G401 (cell line): ENCODE measurements at regions not wholly inside any gene's neighbourhood (a gene's known extent, or its start where the extent isn't known, plus 50 kb on each side); places are given as distances from the start of the nearest gene placed in this dataset.
"Not testable (repeated sequence)": the region's sequence is repeated elsewhere in the genome, so short reads cannot be mapped to it uniquely, and the experiment has no call there.

Experiments used
- DNase-seq: peaks from one replicate; pipeline ENCODE4 v3.0.0-alpha.2; 2015; ENCODE audit warnings: low spot score
- in situ Hi-C: cut with HindIII; loops from 2 replicates; pipeline ENCODE4 v1.10.0; 2016; ENCODE audit warnings: low sequenced_read_pairs, mixed read lengths

DNA sequence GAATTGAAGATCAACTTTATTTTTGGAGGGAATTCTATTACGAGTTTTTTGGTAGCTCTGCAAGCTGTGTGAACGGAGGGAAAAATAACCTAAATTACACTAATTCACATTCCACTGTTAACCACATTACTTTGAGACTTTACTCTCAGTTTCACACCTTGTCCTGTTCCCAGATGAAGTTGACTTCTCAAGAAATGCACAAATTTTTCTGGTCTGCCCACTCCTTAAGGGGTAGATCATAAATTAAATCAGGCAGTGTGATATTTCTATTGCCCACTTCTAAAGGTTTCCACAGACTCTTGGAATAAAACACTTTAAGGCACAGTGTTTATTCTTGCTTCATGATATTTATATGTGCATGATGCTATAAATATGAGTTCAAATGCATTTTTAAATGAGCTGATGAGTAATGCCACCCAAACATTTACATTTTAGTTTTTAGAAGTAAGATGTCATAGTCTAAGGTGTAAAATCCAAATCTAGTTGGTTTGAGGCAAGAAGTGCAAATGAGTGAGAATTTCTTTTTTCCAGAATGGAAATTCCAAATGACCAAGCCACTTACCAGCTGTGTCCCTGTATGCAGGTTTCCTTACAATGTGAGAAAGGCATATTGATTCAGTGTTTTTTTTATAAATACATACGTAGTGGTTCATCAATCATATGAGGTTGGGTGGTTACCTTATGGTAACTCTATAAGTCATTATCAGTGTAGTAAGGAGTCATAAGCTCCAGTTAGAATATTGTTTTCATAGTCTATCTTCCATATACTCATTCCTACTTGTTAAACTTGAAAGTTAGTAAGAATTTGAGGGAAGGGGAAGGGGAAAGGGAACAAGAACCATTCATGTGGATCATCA is 437.7 kb upstream of the MEF2C start:
- in situ Hi-C loops: no loop called here
- DNase-seq: no peak

DNA sequence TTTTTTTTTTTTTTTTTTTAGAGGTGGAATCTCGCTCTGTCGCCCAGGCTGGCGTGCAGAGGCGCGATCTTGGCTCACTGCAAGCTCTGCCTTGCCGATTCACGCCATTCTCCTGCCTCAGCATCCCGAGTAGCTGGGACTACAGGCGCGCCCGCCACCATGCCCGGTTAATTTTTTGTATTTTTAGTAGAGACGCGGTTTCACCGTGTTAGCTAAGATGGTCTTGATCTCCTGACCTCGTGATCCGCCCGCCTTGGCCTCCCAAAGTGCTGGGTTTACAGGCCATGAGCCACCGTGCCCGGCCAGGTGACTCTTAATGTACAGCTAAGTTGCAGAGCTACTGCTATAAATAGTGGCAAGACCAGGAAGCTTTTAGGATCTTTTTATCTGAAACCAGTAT is 434.9 kb upstream of the MEF2C start:
- in situ Hi-C loops, DNase-seq: not testable (repeated sequence)

DNA sequence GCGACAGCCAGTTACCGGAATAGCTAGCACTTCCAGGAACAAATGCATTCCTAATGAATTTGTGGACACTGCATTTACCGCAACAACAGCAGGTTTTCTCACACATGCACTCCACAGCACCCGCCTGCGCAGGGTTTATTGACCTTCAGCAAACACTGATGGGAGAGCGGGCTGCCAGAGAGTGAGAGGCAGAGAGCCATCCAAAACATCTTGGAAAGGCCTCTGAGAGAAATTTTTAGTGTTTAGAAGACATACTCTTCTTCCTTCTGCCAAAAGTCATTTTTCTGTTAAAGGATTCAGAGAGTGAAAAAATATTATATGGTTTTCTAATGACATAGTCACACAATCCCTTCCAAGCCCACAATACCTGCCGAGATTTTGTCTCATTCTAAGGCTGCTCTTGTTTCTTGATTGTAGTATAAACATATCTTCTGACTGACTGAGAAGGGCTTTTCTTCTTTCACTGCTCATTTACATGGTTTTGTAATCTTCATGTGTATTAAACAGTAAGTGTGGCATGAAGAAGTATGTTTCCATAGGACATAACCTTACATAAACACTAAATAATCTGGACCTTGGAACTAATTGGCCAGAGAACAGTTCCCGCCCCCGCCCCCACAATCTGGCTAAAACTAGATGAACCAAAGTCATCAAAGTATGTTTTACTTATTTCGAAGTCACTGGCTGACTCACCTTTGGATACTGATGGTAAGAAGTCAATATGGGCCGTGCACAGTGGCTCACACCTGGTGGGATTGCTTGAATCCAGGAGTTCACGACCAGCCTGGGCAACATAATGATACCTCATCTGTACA is 432.5 kb upstream of the MEF2C start:
- in situ Hi-C loops: no loop called here
- DNase-seq: no peak

DNA sequence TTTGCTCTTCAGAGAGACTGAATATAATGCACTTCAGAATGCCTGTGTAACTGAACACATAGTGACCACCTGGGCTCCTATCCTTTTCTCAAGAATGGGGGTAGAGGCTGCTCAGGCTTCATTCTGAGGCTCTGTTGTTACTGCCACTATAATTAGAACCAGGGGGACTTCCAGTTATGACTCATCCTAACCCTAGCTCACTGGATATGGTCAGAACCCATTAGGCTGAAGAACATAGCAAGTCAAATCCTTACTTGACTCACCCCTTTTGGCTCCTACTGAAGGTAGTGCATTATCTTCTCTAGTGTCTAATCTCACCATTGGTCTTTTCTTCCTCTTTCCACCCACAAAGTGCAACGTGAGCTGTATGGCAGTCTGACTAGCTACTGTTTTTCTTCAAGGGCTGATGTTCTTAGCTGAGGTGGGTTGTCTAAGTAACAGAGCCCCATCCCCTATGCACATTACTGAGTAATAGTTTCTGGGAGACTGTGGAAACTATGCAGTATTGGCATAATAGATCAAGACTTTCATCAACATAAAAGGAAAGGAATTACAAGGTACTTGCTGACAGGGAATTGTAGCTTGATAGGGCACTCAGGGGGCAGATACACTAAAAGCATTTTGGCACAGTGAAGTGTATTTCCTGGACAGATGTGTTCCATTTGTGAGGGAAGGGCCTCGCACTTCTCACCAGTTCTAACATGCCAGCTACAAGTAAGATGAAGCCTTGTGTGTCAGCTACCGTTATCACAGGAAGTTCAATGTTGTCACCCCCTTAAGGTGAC is 431.0 kb upstream of the MEF2C start:
- DNase-seq: no peak
- in situ Hi-C loops: no loop called here

DNA sequence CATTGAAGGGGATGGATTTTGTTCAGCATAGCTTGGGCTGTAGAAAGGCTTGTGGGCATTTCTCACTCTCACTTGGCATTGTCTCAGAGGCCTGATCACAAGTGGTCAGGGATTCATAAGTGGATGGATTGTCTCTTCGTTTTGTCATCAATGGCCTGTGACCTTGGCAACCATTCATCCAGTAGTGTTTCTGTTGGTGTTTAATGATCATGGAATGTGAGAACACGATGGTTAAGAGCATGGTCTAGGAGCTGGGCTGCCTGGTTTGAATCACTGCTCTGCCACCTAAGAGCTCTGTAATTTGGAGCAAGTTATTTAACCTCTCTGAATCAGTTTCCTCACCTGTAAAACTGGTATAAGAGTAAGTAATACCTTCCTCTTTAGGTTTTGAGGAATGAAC is 430.1 kb upstream of the MEF2C start:
- no peak for DNase-seq
- in situ Hi-C loops: no loop called here

DNA sequence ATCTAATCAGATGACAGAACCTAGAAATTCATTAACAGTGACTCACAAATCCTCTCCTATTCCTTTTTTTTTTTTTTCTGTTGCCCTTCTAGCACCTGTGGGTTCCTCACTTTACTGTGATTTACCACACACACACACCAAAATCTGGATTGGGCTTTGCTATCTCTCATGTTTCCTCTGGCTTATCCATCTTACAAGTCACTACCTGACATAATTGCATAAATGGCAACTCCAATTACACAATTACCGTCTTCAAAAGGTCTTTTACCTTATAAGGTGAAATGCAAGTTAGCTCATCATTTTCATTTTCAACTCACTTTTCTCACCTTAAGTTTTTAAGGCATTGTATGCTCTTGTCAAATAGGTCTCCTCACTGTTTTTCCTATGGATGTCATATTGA is 426.3 kb upstream of the MEF2C start:
- in situ Hi-C loops: no loop called here
- no peak for DNase-seq

DNA sequence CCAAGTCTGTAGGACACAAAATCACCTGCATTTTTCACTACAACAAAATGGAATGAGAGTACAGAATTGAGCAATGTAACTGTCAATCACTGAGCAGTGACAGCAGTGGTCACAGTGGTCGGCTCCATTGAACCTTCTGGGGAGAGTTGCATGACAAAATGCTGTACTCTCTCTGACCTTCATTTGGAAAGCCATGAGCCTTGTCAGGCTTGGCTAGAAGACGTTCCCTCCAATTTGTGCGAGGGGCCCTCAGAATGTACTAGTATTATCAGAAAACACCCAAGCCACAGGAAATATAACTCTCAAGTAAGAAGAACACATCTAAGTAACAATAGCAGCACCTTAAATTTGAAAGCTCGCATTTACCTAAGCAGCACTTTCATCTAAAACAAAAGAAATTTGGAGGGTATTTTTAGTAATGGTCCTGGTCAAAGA is 425.6 kb upstream of the MEF2C start:
- no peak for DNase-seq
- in situ Hi-C loops: no loop called here

DNA sequence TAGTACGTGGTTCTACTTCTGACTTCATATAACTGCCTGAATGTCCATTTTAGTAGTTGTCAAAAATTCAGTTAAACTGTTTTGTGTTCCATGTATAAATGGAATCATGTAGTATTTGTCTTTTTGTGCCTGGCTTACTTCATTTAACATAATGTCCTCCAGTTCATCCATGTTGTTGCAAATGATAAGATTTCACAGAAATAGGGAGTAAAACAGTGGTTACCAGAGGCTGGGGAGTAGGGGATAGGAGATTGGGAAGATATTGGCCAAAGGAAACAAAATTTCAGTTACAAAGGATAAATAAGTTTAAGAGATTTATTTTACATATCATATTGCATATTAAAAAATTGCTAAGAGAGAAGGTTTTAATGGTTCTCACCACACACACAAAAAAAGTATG is 425.0 kb upstream of the MEF2C start:
- in situ Hi-C loops: no loop called here
- DNase-seq: no peak

DNA sequence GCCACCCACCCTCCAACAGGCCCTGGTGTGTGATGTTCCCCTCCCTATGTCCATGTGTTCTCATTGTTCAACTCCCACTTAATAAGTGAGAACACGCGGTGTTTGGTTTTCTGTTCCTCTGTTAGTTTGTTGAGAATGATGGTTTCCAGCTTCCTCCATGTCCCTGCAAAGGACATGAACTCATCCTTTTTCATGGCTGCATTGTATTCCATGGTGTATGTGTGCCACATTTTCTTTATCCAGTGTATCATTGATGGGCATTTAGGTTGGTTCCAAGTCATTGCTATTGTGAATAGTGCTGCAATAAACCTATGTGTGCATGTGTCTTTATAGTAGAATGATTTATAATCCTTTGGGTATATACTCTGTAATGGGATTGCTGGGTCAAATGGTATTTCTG is 424.2 kb upstream of the MEF2C start:
- DNase-seq, in situ Hi-C loops: not testable (repeated sequence)

DNA sequence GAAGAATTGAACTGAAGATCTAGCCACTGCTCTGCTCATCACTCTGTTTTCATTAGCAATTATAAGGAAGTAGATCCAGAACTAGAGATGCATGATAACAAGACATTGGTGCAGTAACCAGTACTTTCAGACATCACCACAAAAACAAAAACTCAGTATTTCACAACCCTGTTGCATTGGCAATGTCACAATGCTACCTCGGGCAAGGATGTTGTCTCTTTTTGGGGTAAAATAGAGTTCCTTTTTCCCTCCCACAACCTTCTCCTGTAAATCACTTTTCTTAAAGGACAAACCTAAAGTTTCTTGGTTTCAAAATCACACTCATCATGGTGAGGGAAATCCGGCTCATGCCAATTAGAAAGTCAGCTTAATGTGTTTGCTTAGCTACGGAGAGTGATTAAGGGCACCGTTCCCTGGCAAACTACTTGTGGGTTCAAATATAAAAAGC is 420.1 kb upstream of the MEF2C start:
- no peak for DNase-seq
- in situ Hi-C loops: no loop called here

DNA sequence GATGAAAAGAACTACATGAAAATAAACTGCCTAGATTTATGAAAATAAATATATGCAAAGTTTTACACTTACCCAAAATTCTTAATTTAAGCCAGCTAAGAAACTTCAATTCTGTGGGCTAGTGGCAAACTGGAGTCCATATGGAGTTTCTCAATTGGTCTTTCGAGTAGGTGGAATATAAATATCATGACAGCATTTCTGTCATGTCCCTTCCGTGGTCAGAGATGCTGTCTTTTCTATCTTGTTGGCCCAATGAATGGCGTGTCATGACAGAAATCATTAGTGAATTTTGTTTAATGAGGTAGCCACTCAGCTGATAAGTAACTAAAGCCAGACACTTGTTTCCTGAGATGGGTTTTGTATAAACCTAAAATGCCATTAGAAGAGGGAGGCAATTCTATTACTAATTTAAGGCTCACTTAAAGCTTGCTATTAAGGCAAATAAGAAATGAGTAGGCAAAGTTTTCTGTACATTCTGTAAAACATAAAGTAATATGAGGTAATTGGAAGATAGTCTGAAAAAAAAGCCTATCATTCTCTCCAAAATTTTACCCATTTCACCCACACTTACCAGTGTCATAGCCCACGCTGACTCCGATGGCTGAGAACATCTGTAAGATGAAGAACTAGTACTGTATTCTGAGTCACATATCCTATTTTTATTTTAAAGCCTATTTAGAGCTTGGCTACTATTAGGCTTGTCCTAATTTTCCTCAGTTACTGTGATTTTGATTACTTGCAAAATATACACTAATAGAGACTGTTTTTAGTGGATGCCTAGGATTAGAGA is 419.3 kb upstream of the MEF2C start:
- DNase-seq: no peak
- in situ Hi-C loops: no loop called here

DNA sequence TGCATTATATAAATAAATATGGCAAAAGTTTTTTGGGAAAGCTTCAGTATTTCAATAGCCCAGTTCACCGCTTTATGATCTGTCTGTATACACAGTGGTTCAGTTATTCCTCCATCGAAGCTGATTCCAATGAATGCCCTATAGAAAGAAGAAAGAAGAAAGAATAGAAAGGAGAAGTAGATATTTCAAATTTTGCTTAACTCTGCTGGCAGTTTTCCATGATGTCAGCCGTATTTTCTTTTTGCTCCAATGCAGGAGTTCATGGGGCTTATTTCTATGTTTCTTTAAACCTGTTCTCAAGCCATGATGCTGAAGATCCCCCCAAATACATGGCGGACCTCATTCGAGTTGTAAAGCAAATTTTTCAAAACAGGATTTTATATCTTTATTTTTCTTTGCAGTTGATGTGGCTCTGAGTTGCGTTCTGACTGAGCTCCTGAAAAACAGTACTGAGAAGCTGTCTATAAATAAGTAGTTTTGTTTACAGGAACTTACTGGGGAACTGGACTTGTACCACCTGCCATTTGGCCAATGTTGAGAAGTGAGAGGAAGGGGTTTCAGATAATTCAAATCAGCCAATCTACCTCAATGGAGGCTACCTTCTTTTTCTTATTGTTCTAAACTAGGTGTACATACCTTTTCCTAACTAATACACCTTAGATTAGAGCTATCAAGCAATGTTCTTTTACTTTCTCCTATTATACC is 418.5 kb upstream of the MEF2C start:
- DNase-seq: no peak
- in situ Hi-C loops: no loop called here

DNA sequence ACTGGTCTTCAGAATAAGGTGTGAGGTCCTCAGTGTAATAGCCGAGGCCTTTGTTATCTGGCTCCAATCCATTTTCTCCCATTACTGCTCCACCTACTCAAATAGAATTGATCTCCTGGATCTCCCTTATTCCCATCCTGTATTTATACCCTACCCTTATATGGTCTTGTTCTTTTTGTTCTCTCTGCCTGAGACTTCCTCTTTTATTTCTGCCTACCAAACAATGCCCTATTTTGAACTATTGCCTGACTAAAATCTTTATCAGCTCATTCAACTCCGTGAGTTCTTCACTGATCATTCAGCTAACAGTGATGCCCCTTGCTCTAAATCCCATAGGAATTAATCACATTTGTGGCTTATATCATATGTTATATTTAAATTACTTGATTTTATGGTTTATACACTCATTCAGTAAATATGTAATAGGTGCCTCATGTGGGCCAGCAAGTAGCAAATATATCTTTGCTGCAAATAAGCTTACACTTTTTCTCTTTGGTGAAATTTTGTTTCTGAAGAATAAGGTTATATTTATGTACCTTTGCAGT is 417.5 kb upstream of the MEF2C start:
- no peak for DNase-seq
- in situ Hi-C loops: no loop called here

DNA sequence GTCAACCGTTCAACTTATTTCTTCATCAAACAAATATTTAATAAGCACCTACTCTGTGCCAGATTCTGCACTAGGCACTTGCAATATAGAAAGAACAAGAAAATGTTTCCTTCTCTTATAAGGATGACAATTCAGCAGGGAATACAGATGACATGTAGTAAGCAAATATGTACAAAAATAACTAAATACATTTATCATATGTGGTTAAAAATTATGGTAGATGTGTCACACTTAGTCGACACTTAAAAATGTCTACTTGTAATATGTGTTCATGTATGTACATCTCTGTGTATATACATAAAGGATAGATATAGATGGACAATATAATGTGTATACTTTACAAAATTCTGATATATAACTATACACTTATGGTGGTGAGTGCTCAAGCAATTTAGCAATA is 417.0 kb upstream of the MEF2C start:
- no peak for DNase-seq
- in situ Hi-C loops: no loop called here

DNA sequence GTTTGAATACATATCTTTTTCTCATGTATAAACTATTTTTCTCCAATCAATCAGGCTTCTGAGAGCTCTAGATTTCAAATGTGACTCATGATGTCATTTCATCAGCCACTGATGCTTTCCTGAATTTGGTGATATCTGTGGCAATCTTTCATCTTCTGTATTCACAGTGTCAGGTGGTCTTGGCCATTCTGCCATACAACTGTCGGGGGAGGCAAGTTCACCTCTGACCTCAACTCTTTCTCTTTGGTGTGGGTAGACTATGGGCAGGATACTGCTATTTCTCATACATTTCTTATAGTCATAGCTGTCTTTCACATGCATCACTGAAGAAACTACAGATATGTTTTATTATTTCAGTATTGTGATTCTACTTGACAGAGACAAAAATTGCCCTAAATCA is 414.1 kb upstream of the MEF2C start:
- in situ Hi-C loops: no loop called here
- no peak for DNase-seq

DNA sequence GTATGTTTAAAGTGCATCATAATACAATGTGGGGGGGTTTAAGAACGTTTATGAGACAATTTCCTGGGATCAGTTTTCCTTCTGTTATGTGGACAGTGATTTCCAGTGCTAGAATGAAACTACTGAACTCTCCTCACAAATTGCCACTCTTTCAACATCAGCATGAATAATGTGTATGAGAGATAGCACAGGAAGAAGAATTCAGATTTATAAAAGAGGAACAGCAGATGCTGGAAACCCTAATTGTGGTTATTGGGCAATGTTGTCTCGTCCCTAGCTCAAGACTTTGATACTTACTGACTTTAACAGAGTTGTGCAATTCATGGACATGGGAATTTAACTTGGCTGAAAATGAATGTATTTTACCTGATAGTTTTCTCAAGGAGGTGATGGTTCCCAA is 410.8 kb upstream of the MEF2C start:
- no peak for DNase-seq

DNA sequence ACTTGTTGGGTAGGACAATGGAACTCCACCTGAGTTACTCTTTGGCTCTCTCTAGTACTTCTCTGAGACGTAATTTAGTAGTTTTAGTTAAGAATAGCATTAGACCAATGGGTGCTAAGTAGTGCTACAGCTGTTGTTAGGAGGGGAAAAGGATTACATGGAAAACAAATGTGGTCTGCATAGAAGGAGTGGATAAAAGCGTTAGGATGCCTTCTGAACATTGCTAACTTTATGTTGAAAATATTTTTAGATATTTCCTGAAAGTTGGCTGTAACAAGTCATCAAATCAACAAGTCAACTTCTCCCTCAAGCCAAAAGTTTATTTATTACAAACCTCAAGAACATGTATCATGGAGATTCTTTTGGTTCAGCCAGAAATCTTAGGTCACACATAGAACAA is 409.5 kb upstream of the MEF2C start:
- in situ Hi-C loops: no loop called here
- DNase-seq: no peak

More for the DNA sequence above, 410.8 kb upstream of the MEF2C start:
- in situ Hi-C loops: no loop called here

DNA sequence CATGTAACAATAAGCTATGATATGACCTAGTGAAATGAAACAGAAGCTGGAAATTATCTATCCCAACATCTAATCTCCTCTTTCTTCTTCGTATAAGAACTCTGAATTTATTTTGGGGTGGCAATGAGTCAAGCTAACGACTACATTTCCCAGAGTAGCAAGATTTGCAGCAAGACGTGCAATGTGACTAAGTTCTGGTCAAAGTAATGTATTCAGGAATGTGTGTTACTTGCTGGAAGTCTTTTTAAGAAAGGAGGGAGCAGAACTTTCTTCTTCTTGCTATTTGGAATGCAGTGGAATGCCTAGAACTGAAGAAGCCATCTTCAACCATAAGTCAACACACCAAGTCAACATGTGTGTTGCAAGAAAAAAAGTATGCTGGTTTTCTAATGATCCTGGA is 406.6 kb upstream of the MEF2C start:
- DNase-seq: no peak
- in situ Hi-C loops: no loop called here
